PC-3 (cell line): ENCODE measurements at regions not wholly inside any gene's neighbourhood (a gene's known extent, or its start where the extent isn't known, plus 50 kb on each side); places are given as distances from the start of the nearest gene placed in this dataset.

Source experiments
- ATAC-seq: fragments of 200-7000 bp; cut with Tn5 transposase; 2 replicates; pipeline ENCODE4 v1.9.1; 2020; ENCODE audit warnings: mild to moderate bottlenecking, moderate library complexity
- BruUV-seq: library from RNA; stranded (reverse); fragments of 400-500 nt; replicated peaks from 2 replicates; lab custom pipeline; 2021; lab: Mats Ljungman, UMichigan
- CTCF ChIA-PET: fragments of 300-600 bp; sonication (Branson Sonifier 250); formaldehyde crosslinking; loops from one replicate; lab custom pipeline; 2022; ENCODE audit warnings: antibody characterized with exemption; lab: Charles Lee
- POLR2A ChIA-PET: fragments of 300-600 bp; sonication (Branson Sonifier 250); formaldehyde crosslinking; loops from one replicate; lab custom pipeline; 2022; ENCODE audit warnings: antibody characterized with exemption; ENCODE audit not compliant: unreplicated experiment; lab: Charles Lee
- DNase-seq: peaks from one replicate; pipeline ENCODE4 v3.0.0-alpha.2; 2015
- H2AFZ ChIP-seq: fragments of 300-600 bp; sonication (generic); 2 replicates; pipeline ENCODE4 v1.6.0; 2016; ENCODE audit warnings: antibody characterized with exemption, low read length
- H3F3A ChIP-seq: fragments of 300-600 bp; sonication (generic); one replicate; pipeline ENCODE4 v1.6.0; 2017; ENCODE audit warnings: antibody characterized with exemption, low read length, control low read depth, mild to moderate bottlenecking; ENCODE audit not compliant: unreplicated experiment
- H3K27ac ChIP-seq: fragments of 300-600 bp; sonication (generic); 2 replicates; pipeline ENCODE4 v1.5.1; 2016; ENCODE audit warnings: mild to moderate bottlenecking, low read length
- H3K27me3 ChIP-seq: fragments of 300-600 bp; sonication (generic); 2 replicates; pipeline ENCODE4 v1.6.1; 2016; ENCODE audit warnings: low read length, mixed read lengths
- H3K36me3 ChIP-seq: fragments of 300-600 bp; sonication (generic); 2 replicates; pipeline ENCODE4 v1.6.1; 2016; ENCODE audit warnings: low read depth, mixed run types, low read length, mixed read lengths
- H3K4me1 ChIP-seq: fragments of 300-600 bp; sonication (generic); 2 replicates; pipeline ENCODE4 v1.5.1; 2016; ENCODE audit warnings: low read length; ENCODE audit not compliant: insufficient read depth
- H3K4me2 ChIP-seq: fragments of 300-600 bp; sonication (generic); 2 replicates; pipeline ENCODE4 v1.6.0; 2016; ENCODE audit warnings: low read length
- H3K4me3 ChIP-seq: fragments of 300-600 bp; sonication (generic); 2 replicates; pipeline ENCODE4 v1.5.1; 2016; ENCODE audit warnings: mild to moderate bottlenecking, low read length, mixed read lengths
- H3K79me2 ChIP-seq: fragments of 300-600 bp; sonication (generic); 2 replicates; pipeline ENCODE4 v1.6.1; 2017; ENCODE audit warnings: low read length, mixed read lengths
- H3K9ac ChIP-seq: fragments of 300-600 bp; sonication (generic); 2 replicates; pipeline ENCODE4 v1.6.0; 2016; ENCODE audit warnings: mild to moderate bottlenecking, low read length
- H3K9me2 ChIP-seq: fragments of 300-600 bp; sonication (generic); replicated peaks from 2 replicates; pipeline ENCODE4 v1.6.1; 2016; ENCODE audit warnings: mixed run types, low read length, mixed read lengths
- H3K9me3 ChIP-seq: fragments of 300-600 bp; sonication (generic); 2 replicates; pipeline ENCODE4 v1.6.1; 2016; ENCODE audit warnings: low read length, mixed read lengths
- H4K20me1 ChIP-seq: fragments of 300-600 bp; sonication (generic); 2 replicates; pipeline ENCODE4 v1.6.1; 2016; ENCODE audit warnings: low read length, mixed read lengths
- EZH2 ChIP-seq: fragments of 300-600 bp; sonication (generic); IDR thresholded peaks from one replicate; pipeline ENCODE4 v1.6.1; 2017; ENCODE audit warnings: antibody characterized with exemption, mild to moderate bottlenecking, low read length; ENCODE audit not compliant: unreplicated experiment
- EZH2phosphoT487 ChIP-seq: fragments of 300-600 bp; sonication (generic); IDR thresholded peaks from 2 replicates; pipeline ENCODE4 v1.6.1; 2018; ENCODE audit warnings: mild to moderate bottlenecking, antibody characterized with exemption, low read length, borderline replicate concordance
- intact Hi-C: fragments of 100-400 bp; cut with micrococcal nuclease; formaldehyde crosslinking; loops from 2 replicates; pipeline ENCODE4 v1.9.0; 2023
- TF ChIP-seq, protein P1 (sequence below): fragments of 300-600 bp; sonication (generic); conservative IDR thresholded peaks from 2 replicates; pipeline ENCODE4 v1.5.1; 2017; ENCODE audit warnings: antibody characterized with exemption, low read depth, mild to moderate bottlenecking, low read length

DNA sequence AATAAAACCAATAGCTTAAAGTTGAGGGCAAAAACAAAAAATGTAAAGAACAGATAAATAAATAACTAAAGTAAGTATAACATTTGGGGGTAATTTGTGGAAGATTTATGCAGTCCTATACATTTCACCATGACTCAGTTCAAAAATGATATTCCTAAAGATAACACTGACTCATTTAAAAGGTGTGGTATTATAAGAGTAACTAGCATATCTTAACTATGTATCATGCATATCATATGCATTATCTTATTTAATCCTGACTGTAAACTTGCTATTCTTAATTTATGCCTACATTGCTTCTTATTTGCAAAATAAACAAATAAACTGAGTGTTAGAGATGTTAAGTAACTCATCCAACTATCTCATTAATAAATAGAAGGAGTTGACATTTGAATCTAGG lies 726.5 kb upstream of the PKDCC start:
- Histone ChIP-seq H3K9me2 (no peaks in the 10 kb centered on the region), H3K4me1 (peaks cover 15% of the 10 kb centered on the region), H3K79me2 (no peaks in the 10 kb centered on the region), H3K9me3 (no peaks in the 10 kb centered on the region), H3K4me2 (peak overlapping the region; percentile 26; the same call in 1 of the 2 replicates), H3F3A (no peaks in the 10 kb centered on the region), H2AFZ (no peak overlapping the region), H3K9ac (no peak overlapping the region), H4K20me1 (no peaks in the 10 kb centered on the region), H3K36me3 (no peaks in the 10 kb centered on the region), H3K27me3 (no peaks in the 10 kb centered on the region), H3K4me3 (no peak overlapping the region), H3K27ac (no peak overlapping the region)
- TF ChIP-seq EZH2phosphoT487 (no peak), EZH2 (no peak)
- TF ChIP-seq, protein P1, sequence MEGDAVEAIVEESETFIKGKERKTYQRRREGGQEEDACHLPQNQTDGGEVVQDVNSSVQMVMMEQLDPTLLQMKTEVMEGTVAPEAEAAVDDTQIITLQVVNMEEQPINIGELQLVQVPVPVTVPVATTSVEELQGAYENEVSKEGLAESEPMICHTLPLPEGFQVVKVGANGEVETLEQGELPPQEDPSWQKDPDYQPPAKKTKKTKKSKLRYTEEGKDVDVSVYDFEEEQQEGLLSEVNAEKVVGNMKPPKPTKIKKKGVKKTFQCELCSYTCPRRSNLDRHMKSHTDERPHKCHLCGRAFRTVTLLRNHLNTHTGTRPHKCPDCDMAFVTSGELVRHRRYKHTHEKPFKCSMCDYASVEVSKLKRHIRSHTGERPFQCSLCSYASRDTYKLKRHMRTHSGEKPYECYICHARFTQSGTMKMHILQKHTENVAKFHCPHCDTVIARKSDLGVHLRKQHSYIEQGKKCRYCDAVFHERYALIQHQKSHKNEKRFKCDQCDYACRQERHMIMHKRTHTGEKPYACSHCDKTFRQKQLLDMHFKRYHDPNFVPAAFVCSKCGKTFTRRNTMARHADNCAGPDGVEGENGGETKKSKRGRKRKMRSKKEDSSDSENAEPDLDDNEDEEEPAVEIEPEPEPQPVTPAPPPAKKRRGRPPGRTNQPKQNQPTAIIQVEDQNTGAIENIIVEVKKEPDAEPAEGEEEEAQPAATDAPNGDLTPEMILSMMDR = no peak
- POLR2A ChIA-PET = interaction anchor here (0.6 kb wide), 1 partner anchor 121 kb away, joined by 3 read pairs; no protein-coding TSS in a partner anchor
- ATAC-seq (peak; percentile 82), DNase-seq (peak; percentile 68)
- BruUV-seq = no TSS peak
- intact Hi-C loops = no loop called here
- CTCF ChIA-PET = no interaction called here

DNA sequence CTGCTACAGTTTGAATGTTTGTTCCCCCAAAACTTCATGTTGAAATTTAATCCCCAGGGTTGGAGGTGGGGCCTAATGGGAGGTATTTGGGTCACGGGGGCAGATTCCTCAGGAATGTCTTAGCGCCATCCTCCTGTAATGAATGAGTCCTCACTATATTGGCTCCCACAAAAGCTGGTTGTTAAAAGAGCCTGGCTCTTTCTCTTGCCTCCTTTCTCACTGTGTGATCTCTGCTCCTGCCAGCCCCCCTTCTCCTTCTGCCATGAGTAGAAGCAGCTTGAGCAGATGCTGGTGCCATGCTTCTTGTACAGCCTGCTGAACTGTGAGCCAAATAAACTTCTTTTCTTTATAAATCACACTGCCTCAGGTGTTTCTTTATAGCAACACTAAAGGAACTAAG lies 721.0 kb upstream of the PKDCC start:
- H3K27ac ChIP-seq = no peak overlapping the region
- no peak overlapping the region for H2AFZ ChIP-seq
- H3K9me3 ChIP-seq = no peaks in the 10 kb centered on the region
- no peaks in the 10 kb centered on the region for H4K20me1 ChIP-seq
- BruUV-seq = no TSS peak
- no peak for DNase-seq
- no peaks in the 10 kb centered on the region for H3K79me2 ChIP-seq
- H3K9ac ChIP-seq = no peak overlapping the region
- H3K4me1 ChIP-seq = peaks cover 6% of the 10 kb centered on the region
- H3F3A ChIP-seq = no peaks in the 10 kb centered on the region
- H3K27me3 ChIP-seq = peaks cover 7% of the 10 kb centered on the region; the same call in 1 of the 2 replicates
- no peak overlapping the region for H3K4me3 ChIP-seq
- ChIA-PET POLR2A (no interaction called here), CTCF (no interaction called here)
- TF ChIP-seq EZH2phosphoT487 (no peak), EZH2 (no peak)
- TF ChIP-seq, protein P1 = no peak
- H3K4me2 ChIP-seq = no peak overlapping the region
- no peaks in the 10 kb centered on the region for H3K9me2 ChIP-seq
- H3K36me3 ChIP-seq = no peaks in the 10 kb centered on the region
- intact Hi-C loops = no loop called here
- no peak for ATAC-seq

DNA sequence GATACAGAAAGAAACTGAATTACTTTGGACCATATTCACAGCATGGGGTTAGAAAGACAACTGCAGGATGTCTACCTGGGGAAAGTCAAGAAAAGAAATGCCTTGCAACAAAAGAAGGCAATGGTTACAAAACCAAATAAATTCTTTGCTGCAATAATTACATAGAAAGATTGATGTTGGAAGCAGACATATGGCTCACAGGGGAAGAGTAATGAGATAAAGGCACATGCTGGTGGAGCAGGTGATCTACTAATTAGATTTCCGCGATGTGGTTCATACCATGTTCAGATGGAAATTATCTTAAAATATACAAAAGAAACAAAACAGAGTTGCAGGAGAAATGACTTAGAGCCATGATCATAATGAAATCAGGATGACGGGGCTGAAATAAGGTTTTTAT lies 718.8 kb upstream of the PKDCC start:
- no peaks in the 10 kb centered on the region for H3F3A ChIP-seq
- ChIA-PET CTCF (no interaction called here), POLR2A (no interaction called here)
- no peaks in the 10 kb centered on the region for H3K4me1 ChIP-seq
- intact Hi-C loops = no loop called here
- H3K9me3 ChIP-seq = no peaks in the 10 kb centered on the region
- no peak overlapping the region for H3K27ac ChIP-seq
- DNase-seq (no peak), ATAC-seq (no peak)
- H3K36me3 ChIP-seq = no peaks in the 10 kb centered on the region
- H3K27me3 ChIP-seq = peaks cover 7% of the 10 kb centered on the region; the same call in 1 of the 2 replicates
- no peak overlapping the region for H2AFZ ChIP-seq
- no TSS peak for BruUV-seq
- H3K9me2 ChIP-seq = no peaks in the 10 kb centered on the region
- no peak overlapping the region for H3K4me2 ChIP-seq
- H3K9ac ChIP-seq = no peak overlapping the region
- TF ChIP-seq EZH2 (no peak), EZH2phosphoT487 (no peak)
- TF ChIP-seq, protein P1 = no peak
- H3K4me3 ChIP-seq = no peak overlapping the region
- H3K79me2 ChIP-seq = no peaks in the 10 kb centered on the region
- H4K20me1 ChIP-seq = no peaks in the 10 kb centered on the region
